ENCODE measurements at regions not wholly inside any gene's neighbourhood (a gene's known extent, or its start where the extent isn't known, plus 50 kb on each side); places are given as distances from the start of the nearest gene placed in this dataset.

DNA sequence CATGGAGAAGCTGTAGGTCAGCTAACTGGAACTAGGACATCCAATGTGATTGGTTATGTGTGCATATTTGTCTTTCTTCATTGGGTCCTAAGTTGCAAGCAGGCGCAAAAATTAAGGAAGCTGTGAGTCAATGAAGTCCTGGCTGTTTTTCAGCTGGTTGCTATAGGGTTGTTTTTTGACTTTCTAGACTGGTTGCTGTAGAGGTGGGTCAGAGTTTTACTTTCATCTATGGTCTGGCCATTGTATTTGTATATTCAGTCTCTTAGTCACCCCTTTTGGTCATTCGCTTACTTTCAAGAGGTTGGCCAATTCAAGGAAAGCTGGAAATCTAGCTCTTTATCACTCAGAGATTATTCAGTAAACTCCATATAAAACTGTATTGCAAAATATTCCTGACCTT, 62.0 kb upstream of the AMZ2 start:
- Histone ChIP-seq H3F3A (replicated peaks; ENCODE audit: insufficient read depth) (no peaks in the 10 kb centered on the region), H3K9me2 (no peaks in the 10 kb centered on the region), H3K79me2 (ENCODE audit: insufficient read depth) (no peaks in the 10 kb centered on the region), H3K4me2 (no peak overlapping the region), H3K36me3 (replicated peaks in 1 of 2; ENCODE audit: control insufficient read depth in 1 of 2, insufficient read depth in 2 of 2, low read length in 1 of 2) (no peaks in the 10 kb centered on the region), H3K4me1 (ENCODE audit: control insufficient read depth in 1 of 2, insufficient read depth in 2 of 2, low read depth in 1 of 2, low read length in 1 of 2) (no peaks in the 10 kb centered on the region), H2AFZ (ENCODE audit: low read depth) (no peak overlapping the region), H3K27me3 (ENCODE audit: insufficient read depth) (no peaks in the 10 kb centered on the region), H3K27ac (ENCODE audit: low read depth in 2 of 2, low read length in 1 of 2) (no peak overlapping the region), H3K4me3 (ENCODE audit: low read depth in 2 of 2, low read length in 1 of 2) (no peak overlapping the region), H4K20me1 (ENCODE audit: insufficient read depth) (no peaks in the 10 kb centered on the region), H3K9me3 (no peaks in the 10 kb centered on the region), H3K9ac (no peak overlapping the region)
- POLR2A ChIA-PET, result no interaction called here
- TF ChIP-seq SIN3A (IDR thresholded peaks at IDR 0.05; ENCODE audit: borderline replicate concordance, low read depth, low read length) (no peak), CHD2 (IDR thresholded peaks at IDR 0.05; ENCODE audit: low read length, partially characterized antibody) (no peak), MEF2A (IDR thresholded peaks at IDR 0.05; ENCODE audit: borderline replicate concordance, low read depth) (no peak), NFIC (IDR thresholded peaks at IDR 0.05; ENCODE audit: borderline replicate concordance) (no peak), JUND (IDR thresholded peaks at IDR 0.05) (no peak), FOSL2 (IDR thresholded peaks at IDR 0.05; ENCODE audit: borderline replicate concordance, low read depth) (no peak), EZH2phosphoT487 (IDR thresholded peaks at IDR 0.05; ENCODE audit: borderline replicate concordance, low read depth) (no peak), FOXJ3 (CRISPR knock-in tag; IDR thresholded peaks at IDR 0.05) (no peak), YY1 (IDR thresholded peaks at IDR 0.05; ENCODE audit: low read depth) (no peak), MAX (IDR thresholded peaks at IDR 0.05; ENCODE audit: low read depth) (no peak), EP300 (IDR thresholded peaks at IDR 0.05; ENCODE audit: borderline replicate concordance in 1 of 2, low read depth in 1 of 2, low read length in 1 of 2) (no peak), REST (IDR thresholded peaks at IDR 0.05; ENCODE audit: low read depth, low read length) (no peak), FOXM1 (IDR thresholded peaks at IDR 0.05; ENCODE audit: low read depth) (no peak)
- TF ChIP-seq, protein P1, sequence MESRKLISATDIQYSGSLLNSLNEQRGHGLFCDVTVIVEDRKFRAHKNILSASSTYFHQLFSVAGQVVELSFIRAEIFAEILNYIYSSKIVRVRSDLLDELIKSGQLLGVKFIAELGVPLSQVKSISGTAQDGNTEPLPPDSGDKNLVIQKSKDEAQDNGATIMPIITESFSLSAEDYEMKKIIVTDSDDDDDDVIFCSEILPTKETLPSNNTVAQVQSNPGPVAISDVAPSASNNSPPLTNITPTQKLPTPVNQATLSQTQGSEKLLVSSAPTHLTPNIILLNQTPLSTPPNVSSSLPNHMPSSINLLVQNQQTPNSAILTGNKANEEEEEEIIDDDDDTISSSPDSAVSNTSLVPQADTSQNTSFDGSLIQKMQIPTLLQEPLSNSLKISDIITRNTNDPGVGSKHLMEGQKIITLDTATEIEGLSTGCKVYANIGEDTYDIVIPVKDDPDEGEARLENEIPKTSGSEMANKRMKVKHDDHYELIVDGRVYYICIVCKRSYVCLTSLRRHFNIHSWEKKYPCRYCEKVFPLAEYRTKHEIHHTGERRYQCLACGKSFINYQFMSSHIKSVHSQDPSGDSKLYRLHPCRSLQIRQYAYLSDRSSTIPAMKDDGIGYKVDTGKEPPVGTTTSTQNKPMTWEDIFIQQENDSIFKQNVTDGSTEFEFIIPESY (IDR thresholded peaks at IDR 0.05; ENCODE audit: borderline replicate concordance, low read depth), result no peak
- DNase-seq, result no peak
- CTCF ChIA-PET, result interaction anchor here (2.9 to 10.2 kb wide), 3 partner anchors 13 to 19 kb away, joined by 10 to 113 read pairs (median 58); no protein-coding TSS in a partner anchor
- 95% methylated on average over 2 of the region's 2 CpGs for WGBS (ENCODE audit: low lambda C conversion rate)

All from SK-N-SH (cell line).